HG02943 (cell line): ENCODE measurements at regions not wholly inside any gene's neighbourhood (a gene's known extent, or its start where the extent isn't known, plus 50 kb on each side); places are given as distances from the start of the nearest gene placed in this dataset.
"Not testable (repeated sequence)": the region's sequence is repeated elsewhere in the genome, so short reads cannot be mapped to it uniquely, and the experiment has no call there.

Experiments
- ATAC-seq: cut with Tn5 transposase; IDR thresholded peaks from one replicate; pipeline ENCODE4 v1.9.1; 2021; ENCODE audit warnings: mild to moderate bottlenecking, low read depth, moderate library complexity; ENCODE audit not compliant: unreplicated experiment

DNA sequence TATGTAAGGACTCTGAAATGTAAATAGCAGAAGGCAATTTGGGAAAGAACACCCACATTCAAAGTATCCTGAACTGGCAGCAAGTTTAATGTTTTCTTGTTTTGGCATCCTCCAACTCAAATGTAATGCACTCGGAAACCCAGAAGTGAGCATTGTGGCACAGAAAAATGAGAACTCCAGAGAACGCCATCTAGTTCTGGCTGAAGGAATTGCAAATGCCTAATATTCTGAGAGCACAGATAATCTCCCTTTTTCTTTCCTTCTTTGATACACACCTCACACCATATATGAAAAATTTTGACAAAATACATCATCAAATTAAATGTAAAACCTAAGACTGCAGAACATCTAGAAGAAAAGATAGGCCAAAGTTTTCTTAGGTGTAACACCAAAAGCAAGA is 52.1 kb downstream of the PWWP3B start:
- no peak for ATAC-seq

GRCh38 chrX:106243376-106243775 is 75.3 kb downstream of the PWWP3B start:
- no peak for ATAC-seq

DNA sequence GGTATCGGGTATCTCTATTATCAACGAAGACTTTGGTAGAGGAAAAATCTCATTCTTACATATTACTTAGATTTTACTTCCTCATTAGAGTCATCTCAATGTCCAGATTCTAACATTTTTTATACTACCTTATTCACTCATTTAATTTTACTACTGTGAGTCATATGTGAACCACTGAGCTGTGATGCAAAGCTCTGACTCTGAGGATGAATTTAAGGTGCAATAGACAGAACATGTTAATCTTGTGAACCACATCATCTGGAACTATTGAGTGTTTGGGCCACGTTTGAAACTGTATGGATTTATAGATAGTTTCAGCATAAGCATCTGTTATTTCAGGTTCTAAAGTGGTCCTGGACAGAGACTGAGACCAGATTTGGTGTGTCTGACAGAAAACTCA is 78.4 kb downstream of the PWWP3B start:
- no peak for ATAC-seq

- no peak for ATAC-seq
Measured at GRCh38 chrX:106247162-106247561, 79.1 kb downstream of the PWWP3B start.

- ATAC-seq, result no peak
Measured at GRCh38 chrX:106249706-106250379, 81.7 kb downstream of the PWWP3B start.

GRCh38 chrX:106263817-106264216 is 95.7 kb downstream of the PWWP3B start:
- no peak for ATAC-seq

DNA sequence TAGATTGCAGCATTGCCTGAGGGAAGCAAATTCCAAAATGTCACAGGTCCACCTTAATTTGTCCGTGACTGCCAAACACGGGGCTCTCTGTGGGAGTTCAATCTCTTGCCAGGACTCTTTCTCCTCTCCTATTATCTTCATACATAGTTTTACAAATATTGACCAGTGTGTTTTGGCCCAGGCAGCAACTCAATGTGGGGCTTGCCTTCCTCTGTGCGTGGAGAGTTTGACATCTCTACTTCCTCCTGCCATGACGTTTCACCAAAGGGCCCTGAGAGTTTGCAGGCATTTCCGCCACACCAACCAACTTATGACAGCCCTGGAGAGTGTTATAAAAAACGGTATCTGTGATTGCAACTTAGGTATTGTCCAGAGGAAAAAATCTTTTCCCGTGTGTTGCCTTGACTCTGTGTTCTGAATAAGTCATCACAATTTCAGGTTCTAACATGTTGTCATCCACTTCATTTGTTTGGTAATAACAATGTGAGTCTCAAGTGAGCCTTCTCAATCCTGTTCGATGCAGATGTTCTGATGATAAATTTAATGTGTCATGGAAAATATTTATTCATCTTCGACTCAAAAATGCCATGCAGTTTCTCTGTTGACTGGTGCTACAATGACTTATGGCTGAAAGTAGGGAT is 106.0 kb downstream of the PWWP3B start:
- ATAC-seq, result not testable (repeated sequence)

GRCh38 chrX:106275172-106275571 is 107.1 kb downstream of the PWWP3B start:
- ATAC-seq, result not testable (repeated sequence)

DNA sequence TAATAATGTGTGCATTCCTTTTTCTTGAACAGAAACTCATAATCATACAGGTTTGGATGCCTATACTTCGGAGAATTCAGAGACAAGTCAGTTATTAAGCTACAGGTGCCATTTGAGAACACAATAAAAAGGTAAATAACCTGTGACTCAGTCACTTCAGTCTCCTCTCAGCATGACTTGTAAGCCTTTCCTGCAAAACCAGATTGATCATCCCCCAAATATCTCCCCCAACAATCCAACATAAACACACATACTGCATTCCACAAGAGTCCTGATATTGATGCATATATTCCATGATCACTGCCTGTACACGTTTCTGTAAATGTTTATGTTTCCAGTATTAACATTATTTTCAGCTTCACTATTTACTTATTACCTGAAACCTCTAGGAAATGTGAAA is 110.8 kb downstream of the PWWP3B start:
- no peak for ATAC-seq

GRCh38 chrX:106281383-106281782 is 113.3 kb downstream of the PWWP3B start:
- ATAC-seq, result no peak

- no peak for ATAC-seq
Measured at GRCh38 chrX:106283841-106284240, 115.7 kb downstream of the PWWP3B start.

GRCh38 chrX:106284431-106285025 is 116.4 kb downstream of the PWWP3B start:
- ATAC-seq, result no peak

- ATAC-seq, result no peak
Measured at GRCh38 chrX:106286053-106286650, 118.0 kb downstream of the PWWP3B start.

DNA sequence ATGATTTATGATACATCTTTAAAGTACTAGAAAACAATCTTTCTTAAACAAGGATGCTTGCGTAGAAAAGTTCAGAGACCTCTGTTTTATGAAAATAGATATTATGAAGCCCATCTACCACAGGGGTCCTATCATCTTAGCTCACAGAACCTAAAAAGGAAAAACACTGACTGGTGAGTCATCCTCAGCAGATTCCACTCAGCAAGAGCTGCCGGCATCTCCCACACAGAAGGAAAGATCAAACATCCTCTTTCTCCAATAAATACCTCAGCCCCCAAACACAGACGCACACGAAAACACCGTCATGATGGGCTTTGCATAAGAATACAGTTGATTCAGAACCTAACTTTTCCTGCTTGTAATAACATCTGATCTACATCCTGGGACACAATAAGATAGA is 122.7 kb downstream of the PWWP3B start:
- not testable (repeated sequence) for ATAC-seq

DNA sequence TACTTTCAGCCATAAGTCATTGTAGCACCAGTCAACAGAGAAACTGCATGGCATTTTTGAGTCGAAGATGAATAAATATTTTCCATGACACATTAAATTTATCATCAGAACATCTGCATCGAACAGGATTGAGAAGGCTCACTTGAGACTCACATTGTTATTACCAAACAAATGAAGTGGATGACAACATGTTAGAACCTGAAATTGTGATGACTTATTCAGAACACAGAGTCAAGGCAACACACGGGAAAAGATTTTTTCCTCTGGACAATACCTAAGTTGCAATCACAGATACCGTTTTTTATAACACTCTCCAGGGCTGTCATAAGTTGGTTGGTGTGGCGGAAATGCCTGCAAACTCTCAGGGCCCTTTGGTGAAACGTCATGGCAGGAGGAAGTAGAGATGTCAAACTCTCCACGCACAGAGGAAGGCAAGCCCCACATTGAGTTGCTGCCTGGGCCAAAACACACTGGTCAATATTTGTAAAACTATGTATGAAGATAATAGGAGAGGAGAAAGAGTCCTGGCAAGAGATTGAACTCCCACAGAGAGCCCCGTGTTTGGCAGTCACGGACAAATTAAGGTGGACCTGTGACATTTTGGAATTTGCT is 123.8 kb downstream of the PWWP3B start:
- ATAC-seq, result not testable (repeated sequence)

GRCh38 chrX:106300239-106300638 is 132.1 kb downstream of the PWWP3B start:
- ATAC-seq, result no peak

GRCh38 chrX:106300656-106301055 is 132.6 kb downstream of the PWWP3B start:
- ATAC-seq, result no peak

- no peak for ATAC-seq
Measured at GRCh38 chrX:106302304-106302703, 134.2 kb downstream of the PWWP3B start.

DNA sequence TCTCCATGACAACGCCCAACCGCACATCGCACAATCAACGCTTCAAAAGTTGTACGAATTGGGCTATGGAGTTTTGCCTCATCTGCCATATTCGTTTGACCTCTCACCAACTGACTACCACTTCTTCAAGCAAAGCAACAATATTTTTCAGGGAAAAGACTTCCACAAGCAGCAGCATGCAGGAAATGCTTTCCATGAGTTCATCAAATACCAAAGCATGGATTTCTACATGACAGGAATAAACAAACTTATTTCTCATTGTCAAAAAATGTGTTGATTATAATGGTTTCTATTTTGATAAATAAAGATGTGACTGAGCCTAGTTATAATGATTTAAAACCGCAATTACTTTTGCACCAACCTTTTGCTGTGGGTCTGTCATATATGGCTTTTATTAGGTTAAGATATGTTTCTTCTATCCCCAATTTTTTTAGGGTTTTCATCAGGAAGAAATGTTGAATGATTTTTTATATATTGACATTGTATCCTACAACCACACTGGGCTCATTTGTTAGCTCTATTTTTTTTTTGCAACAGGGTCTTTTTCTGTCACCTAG is 138.4 kb downstream of the PWWP3B start:
- no peak for ATAC-seq

DNA sequence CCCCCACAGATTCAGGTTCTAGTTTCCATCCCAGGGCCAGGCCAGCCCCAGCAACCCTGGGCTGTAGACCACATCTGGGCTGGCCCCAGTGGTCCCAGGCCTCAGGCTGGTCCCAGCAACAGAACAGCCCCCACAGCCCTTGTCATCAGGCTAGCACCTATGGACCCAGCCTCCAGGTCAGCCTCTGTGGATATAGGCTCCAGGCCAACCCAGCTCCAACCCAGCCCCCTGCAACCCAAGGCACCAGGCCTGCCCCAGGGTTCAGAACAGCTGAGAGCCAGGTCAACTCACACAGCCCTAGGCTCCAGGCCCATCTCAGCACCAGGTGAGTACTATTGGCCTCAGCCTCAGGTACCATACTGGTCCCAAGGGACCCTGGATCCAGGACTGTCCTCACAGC is 155.3 kb downstream of the PWWP3B start:
- no peak for ATAC-seq

DNA sequence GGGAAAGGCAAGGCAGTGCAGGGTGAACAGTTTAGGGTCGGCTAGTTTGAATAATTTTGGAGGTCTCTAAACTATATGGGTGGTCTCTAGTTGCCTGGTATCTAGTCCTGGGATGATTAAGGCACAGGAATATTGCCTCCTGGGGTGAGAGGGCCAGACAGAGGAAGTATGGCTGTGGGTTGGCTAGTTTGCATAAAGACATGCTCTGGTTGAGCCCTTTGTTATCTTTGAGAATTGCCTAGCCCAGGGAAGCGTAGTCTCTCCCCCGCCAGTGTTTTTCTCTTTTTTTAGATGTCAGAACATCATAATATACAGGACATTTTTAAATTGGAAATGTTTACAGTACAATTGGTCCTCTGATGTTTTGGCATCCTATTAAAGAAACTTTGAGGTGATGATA is 163.5 kb downstream of the PWWP3B start:
- no peak for ATAC-seq
